GM12878 (cell line): ENCODE measurements at regions not wholly inside any gene's neighbourhood (a gene's known extent, or its start where the extent isn't known, plus 50 kb on each side); places are given as distances from the start of the nearest gene placed in this dataset.

Source experiments
- ATAC-seq: fragments of 200-7000 bp; cut with Tn5 transposase; 3 replicates; pipeline ENCODE4 v1.9.1; 2020; ENCODE audit warnings: mild to moderate bottlenecking, moderate library complexity
- BruUV-seq: library from RNA; stranded (reverse); fragments of 400-500 nt; replicated peaks from 2 replicates; lab custom pipeline; 2021; lab: Mats Ljungman, UMichigan
- CTCF ChIA-PET: fragments of 300-600 bp; sonication (Branson Sonifier 250); formaldehyde crosslinking; extraction: SDS; loops from one replicate; lab custom pipeline; 2021; ENCODE audit warnings: inconsistent platforms; lab: Yijun Ruan, JAX
- POLR2A ChIA-PET: fragments of 350-600 bp; formaldehyde crosslinking; extraction: SDS; loops from one replicate; lab custom pipeline; 2021; ENCODE audit warnings: inconsistent platforms; lab: Charles Lee
- RAD21 ChIA-PET: fragments of 300-600 bp; sonication (Branson Sonifier 250); formaldehyde crosslinking; loops from one replicate; lab custom pipeline; 2023; ENCODE audit warnings: antibody characterized with exemption; ENCODE audit not compliant: unreplicated experiment; lab: Charles Lee
- SMC1A ChIA-PET: fragments of 300-600 bp; sonication (Branson Sonifier 250); formaldehyde crosslinking; loops from one replicate; lab custom pipeline; 2023; ENCODE audit not compliant: unreplicated experiment, uncharacterized antibody; lab: Charles Lee
- DNase-seq: peaks from one replicate; pipeline ENCODE4 v3.0.0-alpha.2; 2011; ENCODE audit warnings: low read depth, low spot score
- FAIRE-seq: peaks from 3 replicates; lab custom pipeline; 2011; peaks lifted over from hg19 to GRCh38; lab: Jason Lieb, UNC
- H2AFZ ChIP-seq: 2 replicates; pipeline ENCODE4 v1.6.0; 2011; ENCODE audit warnings: low read depth, low read length, control low read depth; ENCODE audit not compliant: control insufficient read depth
- H3K27ac ChIP-seq: 2 replicates; pipeline ENCODE4 v1.5.1; 2011; ENCODE audit warnings: control low read depth; ENCODE audit not compliant: control insufficient read depth, insufficient read depth
- H3K27me3 ChIP-seq, 2 experiments: replicated peaks in 1 of 2; 2 replicates each; pipeline versions ENCODE4 v1.6.0 to v1.6.1; 2011; ENCODE audit warnings: low read length in 1 of 2; ENCODE audit not compliant: control insufficient read depth in 2 of 2, insufficient read depth in 2 of 2
- H3K36me3 ChIP-seq, 2 experiments: 2 replicates each; pipeline ENCODE4 v1.5.1; 2011; ENCODE audit warnings: low read length in 1 of 2; ENCODE audit not compliant: control insufficient read depth in 2 of 2, insufficient read depth in 2 of 2
- H3K4me1 ChIP-seq: 2 replicates; pipeline ENCODE4 v1.6.1; 2011; ENCODE audit warnings: mild to moderate bottlenecking, low read length, moderate library complexity, mixed read lengths; ENCODE audit not compliant: control insufficient read depth, insufficient read depth
- H3K4me2 ChIP-seq: 2 replicates; pipeline ENCODE4 v1.6.0; 2011; ENCODE audit warnings: control low read depth; ENCODE audit not compliant: control insufficient read depth, insufficient read depth
- H3K4me3 ChIP-seq: fragments of 200-600 bp; sonication (generic); 2 replicates; pipeline ENCODE4 v1.5.1; 2016
- H3K79me2 ChIP-seq: 2 replicates; pipeline ENCODE4 v1.6.0; 2011; ENCODE audit warnings: low read length; ENCODE audit not compliant: control insufficient read depth, insufficient read depth
- H3K9ac ChIP-seq: 2 replicates; pipeline ENCODE4 v1.8.0; 2011; ENCODE audit warnings: low read length, control low read depth, mixed read lengths; ENCODE audit not compliant: control insufficient read depth, insufficient read depth
- H3K9me3 ChIP-seq: replicated peaks from 3 replicates; pipeline ENCODE4 v1.5.1; 2011; ENCODE audit warnings: mild to moderate bottlenecking, low read length; ENCODE audit not compliant: control insufficient read depth, insufficient read depth
- H4K20me1 ChIP-seq: 2 replicates; pipeline ENCODE4 v1.6.0; 2011; ENCODE audit not compliant: control insufficient read depth, insufficient read depth
- POLR2A ChIP-seq: IDR thresholded peaks from 2 replicates; pipeline ENCODE4 v1.6.1; 2011; ENCODE audit warnings: low read depth, mild to moderate bottlenecking, low read length
- WGBS: methylation state at CpG from one replicate; pipeline ENCODE4 v1.1.6; 2016; ENCODE audit warnings: low lambda C conversion rate; ENCODE audit not compliant: insufficient replicate concordance, insufficient coverage; ENCODE audit errors: missing lambda C conversion rate; 5-methylcytosine and 5-hydroxymethylcytosine counted together
- in situ Hi-C: fragments of 300-500 bp; cut with MboI; formaldehyde crosslinking; loops from 9 replicates; pipeline ENCODE4 v1.14.3; 2018; ENCODE audit warnings: mixed read lengths
- intact Hi-C: fragments of 100-400 bp; cut with micrococcal nuclease; formaldehyde crosslinking; loops from one replicate; pipeline ENCODE4 v1.14.2; 2022; ENCODE audit not compliant: unreplicated experiment
- TF ChIP-seq, protein P1 (sequence below): fragments of 450-650 bp; IDR thresholded peaks from 2 replicates; pipeline ENCODE4 v1.6.1; 2017; ENCODE audit warnings: low read depth, mild to moderate bottlenecking, moderate library complexity

- Histone ChIP-seq H3K27ac (peak overlapping the region; percentile 47; the same call in 1 of the 2 replicates), H3K9me3 (no peaks in the 10 kb centered on the region; the same call in 2 of the 3 replicates), H3K27me3 (no peaks in the 10 kb centered on the region), H3K4me1 (peaks cover 20% of the 10 kb centered on the region), H3K4me3 (no peak overlapping the region), H3K9ac (no peak overlapping the region), H4K20me1 (no peaks in the 10 kb centered on the region), H3K79me2 (no peaks in the 10 kb centered on the region), H2AFZ (peak overlapping the region; percentile 40), H3K36me3 (no peaks in the 10 kb centered on the region), H3K4me2 (0 out of 2 replicates have a peak overlapping the region, but pooled peaks have one; percentile 3)
- CTCF ChIA-PET, result interaction anchor here (0.9 to 1.4 kb wide), 2 partner anchors 13 to 19 kb away, joined by 3 to 4 read pairs; no protein-coding TSS in a partner anchor
- 55% methylated on average over 9 of the region's 9 CpGs for WGBS
- RAD21 ChIA-PET, result no interaction called here
- SMC1A ChIA-PET, result interaction anchor here (0.9 kb wide), 1 partner anchor 68 kb away, joined by 3 read pairs; no protein-coding TSS in a partner anchor
- no peak for DNase-seq
- POLR2A ChIA-PET, result no interaction called here
- intact Hi-C loops (no loop called here), in situ Hi-C loops (no loop called here)
- no peak for FAIRE-seq
- ATAC-seq, result peak; percentile 19; the same call in 1 of the 3 replicates
- BruUV-seq, result no TSS peak
- 0 out of 2 replicates have a peak, but pooled peaks have one; percentile 23 for TF ChIP-seq POLR2A
- TF ChIP-seq, protein P1, sequence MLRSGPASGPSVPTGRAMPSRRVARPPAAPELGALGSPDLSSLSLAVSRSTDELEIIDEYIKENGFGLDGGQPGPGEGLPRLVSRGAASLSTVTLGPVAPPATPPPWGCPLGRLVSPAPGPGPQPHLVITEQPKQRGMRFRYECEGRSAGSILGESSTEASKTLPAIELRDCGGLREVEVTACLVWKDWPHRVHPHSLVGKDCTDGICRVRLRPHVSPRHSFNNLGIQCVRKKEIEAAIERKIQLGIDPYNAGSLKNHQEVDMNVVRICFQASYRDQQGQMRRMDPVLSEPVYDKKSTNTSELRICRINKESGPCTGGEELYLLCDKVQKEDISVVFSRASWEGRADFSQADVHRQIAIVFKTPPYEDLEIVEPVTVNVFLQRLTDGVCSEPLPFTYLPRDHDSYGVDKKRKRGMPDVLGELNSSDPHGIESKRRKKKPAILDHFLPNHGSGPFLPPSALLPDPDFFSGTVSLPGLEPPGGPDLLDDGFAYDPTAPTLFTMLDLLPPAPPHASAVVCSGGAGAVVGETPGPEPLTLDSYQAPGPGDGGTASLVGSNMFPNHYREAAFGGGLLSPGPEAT, result no peak
Observed at GRCh38 chr13:24625870-24626849, 54.0 kb upstream of the ATP12A start.
